H9 (cell line): ENCODE measurements at regions not wholly inside any gene's neighbourhood (a gene's known extent, or its start where the extent isn't known, plus 50 kb on each side); places are given as distances from the start of the nearest gene placed in this dataset.

ENCODE experiments used
- DNase-seq: peaks from one replicate; pipeline ENCODE4 v3.0.0-alpha.2; 2017
- H2AFZ ChIP-seq: one replicate; pipeline ENCODE4 v1.6.1; 2013; ENCODE audit warnings: mild to moderate bottlenecking, low read length, control low read depth, moderate library complexity
- H2AK5ac ChIP-seq: 2 replicates; pipeline ENCODE4 v1.6.1; 2013; ENCODE audit warnings: low read length, control low read depth, mixed read lengths; ENCODE audit not compliant: insufficient read length
- H2BK120ac ChIP-seq: one replicate; pipeline ENCODE4 v1.6.1; 2013; ENCODE audit warnings: low read depth, mild to moderate bottlenecking, low read length, control low read depth, inconsistent platforms; ENCODE audit not compliant: poor library complexity, severe bottlenecking
- H2BK12ac ChIP-seq: 2 replicates; pipeline ENCODE4 v1.6.1; 2013; ENCODE audit warnings: low read length, control low read depth, mixed read lengths, low read depth; ENCODE audit not compliant: insufficient read length
- H2BK15ac ChIP-seq: 2 replicates; pipeline ENCODE4 v1.6.1; 2013; ENCODE audit warnings: low read depth, low read length, control low read depth
- H2BK20ac ChIP-seq: one replicate; pipeline ENCODE4 v1.6.1; 2013; ENCODE audit warnings: low read depth, mild to moderate bottlenecking, low read length, control low read depth, inconsistent platforms; ENCODE audit not compliant: poor library complexity, severe bottlenecking
- H2BK5ac ChIP-seq: 2 replicates; pipeline ENCODE4 v1.6.1; 2013; ENCODE audit warnings: low read length, control low read depth, mixed read lengths; ENCODE audit not compliant: insufficient read length
- H3K14ac ChIP-seq: 2 replicates; pipeline ENCODE4 v1.6.1; 2013; ENCODE audit warnings: low read length, control low read depth; ENCODE audit not compliant: insufficient read depth
- H3K18ac ChIP-seq: 2 replicates; pipeline ENCODE4 v1.6.1; 2013; ENCODE audit warnings: low read depth, mild to moderate bottlenecking, mixed read lengths, low read length, control low read depth; ENCODE audit not compliant: insufficient read length
- H3K23ac ChIP-seq: 2 replicates; pipeline ENCODE4 v1.6.1; 2013; ENCODE audit warnings: low read length, control low read depth, mixed read lengths, low read depth; ENCODE audit not compliant: insufficient read length
- H3K23me2 ChIP-seq: 2 replicates; pipeline ENCODE4 v1.6.1; 2013; ENCODE audit warnings: low read depth, mild to moderate bottlenecking, mixed read lengths, low read length, control low read depth; ENCODE audit not compliant: insufficient read length, poor library complexity, severe bottlenecking
- H3K27ac ChIP-seq: 2 replicates; pipeline ENCODE4 v1.5.1; 2013; ENCODE audit warnings: low read length, control low read depth, mixed read lengths, low read depth; ENCODE audit not compliant: insufficient read length
- H3K27me3 ChIP-seq: 2 replicates; pipeline ENCODE4 v1.6.1; 2013; ENCODE audit warnings: low read length, control low read depth, inconsistent platforms; ENCODE audit not compliant: insufficient read depth
- H3K4ac ChIP-seq: 2 replicates; pipeline ENCODE4 v1.6.1; 2013; ENCODE audit warnings: low read depth, mild to moderate bottlenecking, control low read depth, inconsistent platforms, low read length, moderate library complexity
- H3K4me1 ChIP-seq: 2 replicates; pipeline ENCODE4 v1.6.1; 2013; ENCODE audit warnings: low read length, control low read depth, inconsistent platforms; ENCODE audit not compliant: insufficient read depth
- H3K4me2 ChIP-seq: 2 replicates; pipeline ENCODE4 v1.6.1; 2013; ENCODE audit warnings: low read length, control low read depth, mixed read lengths; ENCODE audit not compliant: insufficient read length, insufficient read depth
- H3K56ac ChIP-seq: 2 replicates; pipeline ENCODE4 v1.6.1; 2013; ENCODE audit warnings: low read depth, mild to moderate bottlenecking, mixed read lengths, low read length, control low read depth; ENCODE audit not compliant: insufficient read length
- H3K79me1 ChIP-seq: 2 replicates; pipeline ENCODE4 v1.6.1; 2013; ENCODE audit warnings: low read depth, mild to moderate bottlenecking, moderate library complexity, low read length, control low read depth, inconsistent platforms; ENCODE audit not compliant: insufficient read depth, poor library complexity, severe bottlenecking
- H3K79me2 ChIP-seq: 2 replicates; pipeline ENCODE4 v1.6.1; 2013; ENCODE audit warnings: low read length, control low read depth, inconsistent platforms; ENCODE audit not compliant: insufficient read depth
- H3K9ac ChIP-seq: 2 replicates; pipeline ENCODE4 v1.6.1; 2013; ENCODE audit warnings: low read length, control low read depth, mixed read lengths; ENCODE audit not compliant: insufficient read length; ENCODE audit errors: extremely low read depth
- H3K9me3 ChIP-seq: one replicate; pipeline ENCODE4 v1.6.1; 2013; ENCODE audit warnings: low read depth, low read length, inconsistent platforms; ENCODE audit not compliant: control insufficient read depth
- H3T11ph ChIP-seq: one replicate; pipeline ENCODE4 v1.6.1; 2013; ENCODE audit warnings: mild to moderate bottlenecking, low read length, control low read depth, inconsistent platforms
- H4K20me1 ChIP-seq: one replicate; pipeline ENCODE4 v1.6.1; 2013; ENCODE audit not compliant: control insufficient read depth, insufficient read length, insufficient read depth
- H4K5ac ChIP-seq: 2 replicates; pipeline ENCODE4 v1.6.1; 2013; ENCODE audit warnings: low read depth, mild to moderate bottlenecking, mixed read lengths, low read length, control low read depth; ENCODE audit not compliant: insufficient read length
- H4K8ac ChIP-seq: replicated peaks from 2 replicates; pipeline ENCODE4 v1.6.1; 2013; ENCODE audit warnings: low read length, control low read depth, mixed read lengths, low read depth; ENCODE audit not compliant: insufficient read length
- H4K91ac ChIP-seq: 2 replicates; pipeline ENCODE4 v1.6.1; 2013; ENCODE audit warnings: low read depth, mild to moderate bottlenecking, moderate library complexity, mixed read lengths, low read length, control low read depth; ENCODE audit not compliant: insufficient read length
- H3K27ac Mint-ChIP-seq, 3 experiments: 2 replicates in 2 of 3; 3 replicates in 1 of 3; pipeline ENCODE4 v1.8.0; 2020 to 2021; ENCODE audit warnings: mixed read lengths in 3 of 3, mild to moderate bottlenecking in 1 of 3, moderate library complexity in 1 of 3
- H3K27me3 Mint-ChIP-seq: 2 replicates; pipeline ENCODE4 v1.8.0; 2021; ENCODE audit warnings: low read depth, mild to moderate bottlenecking, moderate library complexity, mixed read lengths
- H3K36me3 Mint-ChIP-seq, 3 experiments: 2 replicates in 2 of 3; 3 replicates in 1 of 3; pipeline ENCODE4 v1.8.0; 2020 to 2021; ENCODE audit warnings: low read depth in 3 of 3, mixed read lengths in 3 of 3; ENCODE audit not compliant: insufficient read depth in 1 of 3
- H3K4me1 Mint-ChIP-seq, 2 experiments: 2 replicates each; pipeline ENCODE4 v1.8.0; 2020; ENCODE audit warnings: mixed read lengths in 2 of 2
- H3K4me3 Mint-ChIP-seq, 2 experiments: 2 replicates in 1 of 2; 3 replicates in 1 of 2; pipeline ENCODE4 v1.8.0; 2020 to 2021; ENCODE audit warnings: mild to moderate bottlenecking in 2 of 2, mixed read lengths in 2 of 2, moderate library complexity in 1 of 2
- H3K9me3 Mint-ChIP-seq, 2 experiments: 2 replicates in 1 of 2; 3 replicates in 1 of 2; pipeline ENCODE4 v1.8.0; 2020; ENCODE audit warnings: mild to moderate bottlenecking in 2 of 2, mixed read lengths in 2 of 2, moderate library complexity in 1 of 2
- WGBS: extraction: QIAGEN DNeasy Blood & Tissue Kit; methylation state at CpG from one replicate; pipeline ENCODE4 v1.1.7; 2013; ENCODE audit warnings: missing lambda C conversion rate, low lambda C conversion rate, mixed read lengths; ENCODE audit not compliant: insufficient read length; ENCODE audit errors: extremely low coverage; 5-methylcytosine and 5-hydroxymethylcytosine counted together
- TF ChIP-seq, protein P1 (sequence below): fragments of 200-600 bp; sonication (generic); conservative IDR thresholded peaks from 3 replicates; pipeline ENCODE4 v1.8.0; 2021; ENCODE audit warnings: antibody characterized with exemption, mild to moderate bottlenecking

DNA sequence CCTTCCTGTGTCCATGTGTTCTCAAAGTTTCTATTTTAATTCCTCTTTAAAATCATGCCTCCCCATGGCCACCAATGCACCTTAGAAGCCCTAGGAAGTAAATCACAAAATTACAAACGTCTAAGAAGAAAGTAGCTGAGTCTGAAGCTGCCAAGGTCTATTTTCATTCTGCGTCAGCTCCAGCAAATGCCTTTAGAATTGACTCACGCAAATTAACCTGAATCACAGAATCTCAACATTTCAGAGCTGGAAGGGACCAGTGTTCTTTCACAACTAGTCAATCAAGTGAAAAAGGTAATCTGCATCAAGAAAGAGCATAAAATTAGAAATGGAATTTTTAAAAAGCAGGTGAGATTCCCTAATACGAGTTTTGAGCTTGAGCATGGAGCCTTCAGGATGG lies 1017.6 kb downstream of the SORCS3 start:
- Histone ChIP-seq H2BK12ac (no peak overlapping the region), H3K9me3 (no peaks in the 10 kb centered on the region), H3K27me3 (no peaks in the 10 kb centered on the region), H2BK5ac (no peak overlapping the region), H2BK15ac (no peak overlapping the region), H4K91ac (no peak overlapping the region), H3K9ac (no peak overlapping the region), H2AFZ (no peak overlapping the region), H3K27ac (no peak overlapping the region), H3K79me1 (no peaks in the 10 kb centered on the region), H3K14ac (no peak overlapping the region), H3T11ph (no peak overlapping the region), H3K4me2 (no peak overlapping the region), H4K20me1 (no peaks in the 10 kb centered on the region), H4K5ac (no peak overlapping the region), H2BK20ac (no peak overlapping the region), H3K56ac (no peak overlapping the region), H4K8ac (no peak overlapping the region), H3K18ac (no peak overlapping the region), H3K4ac (no peak overlapping the region), H3K4me1 (no peaks in the 10 kb centered on the region), H3K23me2 (no peaks in the 10 kb centered on the region), H3K79me2 (no peaks in the 10 kb centered on the region), H2AK5ac (no peak overlapping the region), H3K23ac (no peak overlapping the region), H2BK120ac (no peak overlapping the region)
- TF ChIP-seq, protein P1, sequence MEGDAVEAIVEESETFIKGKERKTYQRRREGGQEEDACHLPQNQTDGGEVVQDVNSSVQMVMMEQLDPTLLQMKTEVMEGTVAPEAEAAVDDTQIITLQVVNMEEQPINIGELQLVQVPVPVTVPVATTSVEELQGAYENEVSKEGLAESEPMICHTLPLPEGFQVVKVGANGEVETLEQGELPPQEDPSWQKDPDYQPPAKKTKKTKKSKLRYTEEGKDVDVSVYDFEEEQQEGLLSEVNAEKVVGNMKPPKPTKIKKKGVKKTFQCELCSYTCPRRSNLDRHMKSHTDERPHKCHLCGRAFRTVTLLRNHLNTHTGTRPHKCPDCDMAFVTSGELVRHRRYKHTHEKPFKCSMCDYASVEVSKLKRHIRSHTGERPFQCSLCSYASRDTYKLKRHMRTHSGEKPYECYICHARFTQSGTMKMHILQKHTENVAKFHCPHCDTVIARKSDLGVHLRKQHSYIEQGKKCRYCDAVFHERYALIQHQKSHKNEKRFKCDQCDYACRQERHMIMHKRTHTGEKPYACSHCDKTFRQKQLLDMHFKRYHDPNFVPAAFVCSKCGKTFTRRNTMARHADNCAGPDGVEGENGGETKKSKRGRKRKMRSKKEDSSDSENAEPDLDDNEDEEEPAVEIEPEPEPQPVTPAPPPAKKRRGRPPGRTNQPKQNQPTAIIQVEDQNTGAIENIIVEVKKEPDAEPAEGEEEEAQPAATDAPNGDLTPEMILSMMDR, result no peak
- no peak overlapping the region for H3K27ac Mint-ChIP-seq
- H3K4me3 Mint-ChIP-seq, result no peak overlapping the region
- no peaks in the 10 kb centered on the region for H3K36me3 Mint-ChIP-seq
- WGBS, result no CpG with 5 or more reads among the region's 4 CpGs
- no peaks in the 10 kb centered on the region for H3K9me3 Mint-ChIP-seq
- DNase-seq, result no peak
- peaks cover 24 to 40% of the 10 kb centered on the region in 2 experiments for H3K4me1 Mint-ChIP-seq
- H3K27me3 Mint-ChIP-seq, result no peaks in the 10 kb centered on the region
